ENCODE measurements at regions not wholly inside any gene's neighbourhood (a gene's known extent, or its start where the extent isn't known, plus 50 kb on each side); places are given as distances from the start of the nearest gene placed in this dataset.
"Not testable (repeated sequence)": the region's sequence is repeated elsewhere in the genome, so short reads cannot be mapped to it uniquely, and the experiment has no call there.

DNA sequence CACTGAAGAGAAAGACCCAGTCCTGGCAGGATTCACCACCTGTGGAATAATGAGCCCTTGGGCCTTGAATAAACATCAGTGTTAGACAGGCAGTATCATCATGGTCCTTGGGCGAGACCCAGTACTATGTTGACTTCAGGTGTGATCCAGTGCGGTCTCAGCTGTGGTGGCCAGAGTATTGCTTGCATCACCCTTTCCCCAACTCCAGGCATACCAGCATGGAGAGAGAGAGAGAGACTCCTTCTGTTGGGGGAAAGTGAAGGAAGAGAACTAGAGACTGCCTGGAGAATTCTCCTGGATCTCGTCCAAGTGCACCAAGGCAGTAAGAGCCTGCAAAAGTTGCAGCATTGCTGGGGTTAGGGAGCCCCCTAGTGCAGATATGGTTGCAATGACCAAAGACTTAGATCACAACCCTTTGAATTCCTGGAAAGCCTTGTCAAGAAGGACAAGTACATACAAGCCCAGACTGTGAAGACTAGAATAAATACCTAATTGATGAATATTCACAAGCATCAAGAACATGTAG lies 61.1 kb upstream of the VAMP7 start:
- H3K36me3 ChIP-seq (ENCODE audit: control insufficient read depth, insufficient read depth, low read length), result no peaks in the 10 kb centered on the region
- peaks cover 2% of the 10 kb centered on the region for H3K9me3 ChIP-seq (ENCODE audit: control insufficient read depth, insufficient read depth, low read length)
- DNase-seq (ENCODE audit: low read depth in 4 of 6, low spot score in 6 of 6), result peak; percentile 4 to 86 (median 42)
- H3K4me3 ChIP-seq (ENCODE audit: low read depth, low read length), result no peak overlapping the region
- no peaks in the 10 kb centered on the region for H3K27me3 ChIP-seq (ENCODE audit: control insufficient read depth, insufficient read depth, low read length)
- H3K4me1 ChIP-seq (ENCODE audit: control insufficient read depth, insufficient read depth, low read length), result no peaks in the 10 kb centered on the region
- H3K27ac ChIP-seq (ENCODE audit: low read depth, low read length), result no peak overlapping the region
- WGBS (ENCODE audit: insufficient coverage), result 0% methylated on average over 1 of the region's 3 CpGs

DNA sequence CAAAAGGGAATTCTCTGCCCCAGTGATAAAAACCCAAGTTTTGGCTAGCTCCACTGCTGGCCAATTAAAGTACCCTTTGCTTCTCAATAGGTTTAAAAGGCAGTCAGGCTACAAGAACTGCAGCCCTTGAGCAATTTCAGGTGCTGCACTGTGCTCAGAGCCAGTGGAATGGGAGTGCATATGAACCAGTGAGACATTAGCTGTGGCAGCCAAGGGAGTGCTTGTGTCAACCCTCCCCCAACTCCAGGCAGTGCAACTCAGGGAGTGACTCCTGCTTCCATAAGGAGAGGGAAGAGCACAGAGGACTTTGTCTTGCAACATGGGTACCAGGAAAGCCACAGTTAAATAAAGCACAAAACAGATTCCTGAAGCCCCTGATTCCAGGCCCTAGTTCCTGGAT lies 61.6 kb upstream of the VAMP7 start:
- H3K27me3 ChIP-seq (ENCODE audit: control insufficient read depth, insufficient read depth, low read length), result no peaks in the 10 kb centered on the region
- DNase-seq (ENCODE audit: low read depth in 4 of 6, low spot score in 6 of 6), result no peak
- no peaks in the 10 kb centered on the region for H3K4me1 ChIP-seq (ENCODE audit: control insufficient read depth, insufficient read depth, low read length)
- peaks cover 2% of the 10 kb centered on the region for H3K9me3 ChIP-seq (ENCODE audit: control insufficient read depth, insufficient read depth, low read length)
- H3K36me3 ChIP-seq (ENCODE audit: control insufficient read depth, insufficient read depth, low read length), result no peaks in the 10 kb centered on the region
- H3K4me3 ChIP-seq (ENCODE audit: low read depth, low read length), result no peak overlapping the region
- no peak overlapping the region for H3K27ac ChIP-seq (ENCODE audit: low read depth, low read length)

DNA sequence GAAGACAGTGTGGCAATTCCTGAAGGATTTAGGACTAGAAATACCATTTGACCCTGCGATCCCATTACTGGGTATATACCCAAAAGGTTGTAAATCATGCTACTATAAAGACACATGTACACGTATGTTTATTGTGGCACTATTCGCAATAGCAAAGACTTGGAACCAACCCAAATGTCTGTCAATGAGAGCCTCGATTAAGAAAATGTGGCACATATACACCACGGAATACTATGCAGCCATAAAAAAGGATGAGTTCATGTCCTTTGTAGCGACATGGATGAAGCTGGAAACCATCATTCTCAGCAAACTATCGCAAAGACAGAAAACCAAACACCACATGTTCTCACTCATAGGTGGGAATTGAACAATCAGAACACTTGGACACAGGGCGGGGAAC lies 66.8 kb upstream of the VAMP7 start:
- H3K27ac ChIP-seq (ENCODE audit: low read depth, low read length); H3K9me3 ChIP-seq (ENCODE audit: control insufficient read depth, insufficient read depth, low read length); H3K36me3 ChIP-seq (ENCODE audit: control insufficient read depth, insufficient read depth, low read length); H3K4me3 ChIP-seq (ENCODE audit: low read depth, low read length); H3K4me1 ChIP-seq (ENCODE audit: control insufficient read depth, insufficient read depth, low read length); DNase-seq (ENCODE audit: low read depth in 4 of 6, low spot score in 6 of 6); H3K27me3 ChIP-seq (ENCODE audit: control insufficient read depth, insufficient read depth, low read length): not testable (repeated sequence)
- no CpG with 5 or more reads among the region's 8 CpGs for WGBS (ENCODE audit: insufficient coverage)

- DNase-seq (ENCODE audit: low read depth in 4 of 6, low spot score in 6 of 6), result no peak
- H3K4me1 ChIP-seq (ENCODE audit: control insufficient read depth, insufficient read depth, low read length), result no peaks in the 10 kb centered on the region
- no peak overlapping the region for H3K4me3 ChIP-seq (ENCODE audit: low read depth, low read length)
- H3K27ac ChIP-seq (ENCODE audit: low read depth, low read length), result no peak overlapping the region
- H3K9me3 ChIP-seq (ENCODE audit: control insufficient read depth, insufficient read depth, low read length), result no peaks in the 10 kb centered on the region
- no peaks in the 10 kb centered on the region for H3K27me3 ChIP-seq (ENCODE audit: control insufficient read depth, insufficient read depth, low read length)
- no peaks in the 10 kb centered on the region for H3K36me3 ChIP-seq (ENCODE audit: control insufficient read depth, insufficient read depth, low read length)
- no CpG with 5 or more reads among the region's 1 CpG for WGBS (ENCODE audit: insufficient coverage)
Observed at GRCh38 chrX:155779831-155780230, 101.3 kb upstream of the VAMP7 start.

DNA sequence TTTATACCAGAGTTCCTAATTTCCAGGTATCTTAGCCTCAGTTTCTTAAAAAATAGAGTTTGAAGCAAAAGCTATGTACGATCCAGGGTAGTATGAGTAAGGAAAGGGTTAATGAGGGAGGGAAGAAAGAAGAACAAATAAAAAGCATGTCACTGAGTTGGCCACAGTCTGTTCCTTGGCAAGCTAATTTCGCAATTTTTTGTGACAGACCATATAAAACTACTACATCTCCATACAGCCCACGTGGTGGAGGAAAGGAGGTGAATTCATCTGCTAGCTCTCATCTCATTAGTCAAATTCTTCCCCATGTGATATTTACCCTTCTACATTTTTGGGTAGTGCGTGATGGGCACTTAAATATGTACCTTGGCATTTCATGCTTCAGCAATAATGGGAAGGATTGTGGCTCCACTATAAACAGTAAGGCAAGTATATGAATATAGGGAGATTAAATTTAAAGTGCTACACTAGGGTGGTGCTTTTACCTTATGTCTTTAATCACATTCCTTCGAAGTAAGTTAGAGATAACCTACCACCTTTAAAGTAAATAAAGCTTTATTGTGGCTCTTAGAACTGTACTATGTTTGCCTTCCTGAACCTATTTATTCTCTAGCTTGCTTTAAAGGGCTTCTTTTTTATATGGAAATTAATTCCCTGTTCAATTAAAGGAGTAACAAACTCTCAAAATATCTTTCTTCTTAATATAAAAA lies 102.1 kb upstream of the VAMP7 start:
- no peak overlapping the region for H3K4me3 ChIP-seq (ENCODE audit: low read depth, low read length)
- no peak overlapping the region for H3K27ac ChIP-seq (ENCODE audit: low read depth, low read length)
- no peaks in the 10 kb centered on the region for H3K9me3 ChIP-seq (ENCODE audit: control insufficient read depth, insufficient read depth, low read length)
- H3K36me3 ChIP-seq (ENCODE audit: control insufficient read depth, insufficient read depth, low read length), result peaks cover 5% of the 10 kb centered on the region
- no peak for DNase-seq (ENCODE audit: low read depth in 4 of 6, low spot score in 6 of 6)
- WGBS (ENCODE audit: insufficient coverage), result 60% methylated on average over 1 of the region's 5 CpGs
- no peaks in the 10 kb centered on the region for H3K4me1 ChIP-seq (ENCODE audit: control insufficient read depth, insufficient read depth, low read length)
- H3K27me3 ChIP-seq (ENCODE audit: control insufficient read depth, insufficient read depth, low read length), result no peaks in the 10 kb centered on the region

GRCh38 chrX:155774387-155774786 lies 106.8 kb upstream of the VAMP7 start:
- H3K4me3 ChIP-seq (ENCODE audit: low read depth, low read length), result no peak overlapping the region
- H3K27me3 ChIP-seq (ENCODE audit: control insufficient read depth, insufficient read depth, low read length), result no peaks in the 10 kb centered on the region
- no peak for DNase-seq (ENCODE audit: low read depth in 4 of 6, low spot score in 6 of 6)
- H3K36me3 ChIP-seq (ENCODE audit: control insufficient read depth, insufficient read depth, low read length), result peaks cover 6% of the 10 kb centered on the region
- 73% methylated on average over 7 of the region's 8 CpGs for WGBS (ENCODE audit: insufficient coverage)
- H3K4me1 ChIP-seq (ENCODE audit: control insufficient read depth, insufficient read depth, low read length), result no peaks in the 10 kb centered on the region
- H3K27ac ChIP-seq (ENCODE audit: low read depth, low read length), result no peak overlapping the region
- no peaks in the 10 kb centered on the region for H3K9me3 ChIP-seq (ENCODE audit: control insufficient read depth, insufficient read depth, low read length)

- peak overlapping the region; percentile 19 for H3K4me3 ChIP-seq (ENCODE audit: low read depth, low read length)
- WGBS (ENCODE audit: insufficient coverage), result 10% methylated on average over 5 of the region's 24 CpGs
- H3K9me3 ChIP-seq (ENCODE audit: control insufficient read depth, insufficient read depth, low read length), result no peaks in the 10 kb centered on the region
- DNase-seq (ENCODE audit: low read depth in 4 of 6, low spot score in 6 of 6), result peak in 4 of 6 donors; percentile 20 to 77 (median 42)
- no peaks in the 10 kb centered on the region for H3K4me1 ChIP-seq (ENCODE audit: control insufficient read depth, insufficient read depth, low read length)
- H3K27ac ChIP-seq (ENCODE audit: low read depth, low read length), result no peak overlapping the region
- no peaks in the 10 kb centered on the region for H3K27me3 ChIP-seq (ENCODE audit: control insufficient read depth, insufficient read depth, low read length)
- no peaks in the 10 kb centered on the region for H3K36me3 ChIP-seq (ENCODE audit: control insufficient read depth, insufficient read depth, low read length)
Observed at GRCh38 chrX:155767876-155768769, 113.0 kb upstream of the VAMP7 start.

DNA sequence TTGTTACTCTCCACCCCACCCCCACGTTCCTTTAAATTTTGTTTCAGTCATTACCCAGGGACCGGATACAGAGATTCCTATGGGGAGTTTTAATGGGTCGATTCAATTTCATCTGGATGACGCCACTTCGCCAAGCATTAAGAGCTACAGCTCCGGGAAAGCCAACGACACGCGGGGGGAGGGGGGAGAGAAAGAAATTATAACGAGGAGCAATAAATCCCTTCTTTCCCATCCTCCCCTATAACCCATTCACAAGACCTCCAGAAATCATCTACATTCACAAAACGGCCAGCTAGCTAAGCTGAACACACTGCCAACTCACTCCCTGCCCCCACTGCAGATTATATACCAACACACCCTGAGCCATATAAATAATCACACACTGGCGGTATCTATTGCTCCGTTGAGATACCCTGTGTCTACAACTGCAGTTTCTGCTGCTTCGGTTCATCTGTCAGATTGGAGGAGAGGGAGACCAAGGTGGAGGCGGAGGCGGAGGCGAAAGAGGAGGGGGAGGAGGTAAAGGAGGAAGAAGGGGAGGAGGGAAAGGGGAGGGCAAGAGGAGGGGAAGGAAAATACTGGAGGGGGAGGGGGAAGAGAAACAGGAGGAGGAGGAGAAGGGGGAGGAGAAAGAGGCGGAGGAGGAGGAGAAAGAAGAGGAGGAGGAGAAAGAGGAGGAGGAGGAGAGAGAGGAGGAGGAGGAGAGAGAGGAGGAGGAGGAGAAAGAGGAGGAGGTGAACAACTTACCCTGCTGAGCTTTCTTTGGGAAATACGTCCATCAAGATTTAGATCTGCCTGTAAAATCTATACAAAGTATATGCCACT lies 113.9 kb upstream of the VAMP7 start:
- H3K4me1 ChIP-seq (ENCODE audit: control insufficient read depth, insufficient read depth, low read length), result no peaks in the 10 kb centered on the region
- peak; percentile 64 to 98 (median 74) for DNase-seq (ENCODE audit: low read depth in 4 of 6, low spot score in 6 of 6)
- no peaks in the 10 kb centered on the region for H3K9me3 ChIP-seq (ENCODE audit: control insufficient read depth, insufficient read depth, low read length)
- H3K36me3 ChIP-seq (ENCODE audit: control insufficient read depth, insufficient read depth, low read length), result no peaks in the 10 kb centered on the region
- H3K4me3 ChIP-seq (ENCODE audit: low read depth, low read length), result peak overlapping the region; percentile 61
- peak overlapping the region; percentile 61 for H3K27ac ChIP-seq (ENCODE audit: low read depth, low read length)
- 28% methylated on average over 5 of the region's 19 CpGs for WGBS (ENCODE audit: insufficient coverage)
- H3K27me3 ChIP-seq (ENCODE audit: control insufficient read depth, insufficient read depth, low read length), result no peaks in the 10 kb centered on the region

- no peaks in the 10 kb centered on the region for H3K36me3 ChIP-seq (ENCODE audit: control insufficient read depth, insufficient read depth, low read length)
- H3K9me3 ChIP-seq (ENCODE audit: control insufficient read depth, insufficient read depth, low read length), result no peaks in the 10 kb centered on the region
- peak overlapping the region; percentile 61 for H3K4me3 ChIP-seq (ENCODE audit: low read depth, low read length)
- no CpG with 5 or more reads among the region's 1 CpG for WGBS (ENCODE audit: insufficient coverage)
- peak overlapping the region; percentile 61 for H3K27ac ChIP-seq (ENCODE audit: low read depth, low read length)
- H3K4me1 ChIP-seq (ENCODE audit: control insufficient read depth, insufficient read depth, low read length), result no peaks in the 10 kb centered on the region
- H3K27me3 ChIP-seq (ENCODE audit: control insufficient read depth, insufficient read depth, low read length), result no peaks in the 10 kb centered on the region
- DNase-seq (ENCODE audit: low read depth in 4 of 6, low spot score in 6 of 6), result peak in 1 of 6 donors; percentile 3
Observed at GRCh38 chrX:155766321-155766720, 114.8 kb upstream of the VAMP7 start.
